K562 (cell line): ENCODE measurements at regions not wholly inside any gene's neighbourhood (a gene's known extent, or its start where the extent isn't known, plus 50 kb on each side); places are given as distances from the start of the nearest gene placed in this dataset.
A peak's percentile ranks its signal among the peaks of the same experiment; 100 is the strongest.

Experiments
- BCLAF1 ChIP-seq, 2 experiments: fragments of 450-650 bp in 1 of 2; IDR thresholded peaks; 2 replicates each; pipeline ENCODE4 v1.6.1; 2011 to 2017; ENCODE audit warnings: low read depth in 2 of 2, antibody characterized with exemption in 1 of 2, borderline replicate concordance in 1 of 2, low read length in 1 of 2, mild to moderate bottlenecking in 1 of 2, mixed read lengths in 1 of 2; ENCODE audit not compliant: control insufficient read depth in 1 of 2
- DEAF1 ChIP-seq: fragments of 450-650 bp; formaldehyde crosslinking; IDR thresholded peaks from 2 replicates; pipeline ENCODE4 v1.4.0; 2020; ENCODE audit warnings: mild to moderate bottlenecking, moderate library complexity
- IFI16 ChIP-seq: fragments of 250-450 bp; sonication (Bioruptor Pico); IDR thresholded peaks from 2 replicates; pipeline ENCODE4 v2.1.2; 2022; ENCODE audit warnings: mild to moderate bottlenecking, inconsistent platforms
- JUND ChIP-seq, 2 experiments: IDR thresholded peaks; 2 replicates in 1 of 2; 3 replicates in 1 of 2; pipeline ENCODE4 v1.6.1; 2011; ENCODE audit warnings: borderline replicate concordance in 2 of 2, low read depth in 2 of 2, low read length in 2 of 2, improper control_type of control experiment in 1 of 2, missing biosample characterization in 1 of 2, missing genetic modification characterization in 1 of 2, missing genetic modification reagents in 1 of 2
- KDM1A ChIP-seq, 2 experiments: fragments of 450-650 bp; IDR thresholded peaks; 2 replicates each; pipeline ENCODE4 v1.6.1; 2016; ENCODE audit warnings: mild to moderate bottlenecking in 2 of 2
- MTF1 ChIP-seq: fragments of 250-450 bp; sonication (Bioruptor Pico); IDR thresholded peaks from 2 replicates; pipeline ENCODE4 v1.9.0; 2021; ENCODE audit warnings: moderate library complexity, mild to moderate bottlenecking, inconsistent platforms, borderline replicate concordance
- MYC ChIP-seq, 2 experiments: fragments of 250-450 bp in 1 of 2; sonication (Bioruptor Pico) in 1 of 2; IDR thresholded peaks; 2 replicates each; pipeline versions ENCODE4 v1.5.1 to v1.6.1; 2012 to 2021; ENCODE audit warnings: low read depth in 2 of 2, borderline replicate concordance in 1 of 2, improper control_type of control experiment in 1 of 2, low read length in 1 of 2, mild to moderate bottlenecking in 1 of 2, moderate library complexity in 1 of 2
- NFE2 ChIP-seq: IDR thresholded peaks from 2 replicates; pipeline ENCODE4 v1.6.1; 2014; ENCODE audit warnings: antibody characterized with exemption, low read depth
- NR2C1 ChIP-seq, 2 experiments: fragments of 450-650 bp; IDR thresholded peaks; 2 replicates each; pipeline ENCODE4 v1.6.1; 2017; ENCODE audit warnings: mild to moderate bottlenecking in 2 of 2, antibody characterized with exemption in 1 of 2, inconsistent platforms in 1 of 2, missing compliant biosample characterization in 1 of 2, missing genetic modification characterization in 1 of 2
- PATZ1 ChIP-seq: fragments of 250-450 bp; sonication (Bioruptor Pico); IDR thresholded peaks from 2 replicates; pipeline ENCODE4 v1.5.0; 2020; ENCODE audit warnings: mild to moderate bottlenecking, borderline replicate concordance
- RFX5 ChIP-seq: IDR thresholded peaks from 2 replicates; pipeline ENCODE4 v1.6.1; 2011; ENCODE audit warnings: low read depth, mild to moderate bottlenecking, improper control_type of control experiment, low read length
- SMAD1 ChIP-seq: fragments of 150-350 bp; IDR thresholded peaks from 2 replicates; pipeline ENCODE4 v1.6.1; 2014; ENCODE audit warnings: low read length, low read depth; ENCODE audit not compliant: partially characterized antibody
- SMAD3 ChIP-seq: fragments of 450-650 bp; formaldehyde crosslinking; conservative IDR thresholded peaks from 2 replicates; pipeline ENCODE4 v1.4.0; 2020; ENCODE audit warnings: mild to moderate bottlenecking
- ZFP91 ChIP-seq: sonication (generic); formaldehyde crosslinking; IDR thresholded peaks from 2 replicates; pipeline ENCODE4 v1.8.0; 2022; ENCODE audit warnings: mild to moderate bottlenecking, missing genetic modification reagents
- ZNF551 ChIP-seq: fragments of 250-450 bp; sonication (Bioruptor Pico); IDR thresholded peaks from 2 replicates; pipeline ENCODE4 v1.5.0; 2021; ENCODE audit warnings: mild to moderate bottlenecking, moderate library complexity
- TF ChIP-seq, protein P1 (sequence below): sonication (generic); formaldehyde crosslinking; IDR thresholded peaks from 2 replicates; pipeline ENCODE4 v1.8.0; 2022; ENCODE audit warnings: mild to moderate bottlenecking, low read depth, missing genetic modification reagents

DNA sequence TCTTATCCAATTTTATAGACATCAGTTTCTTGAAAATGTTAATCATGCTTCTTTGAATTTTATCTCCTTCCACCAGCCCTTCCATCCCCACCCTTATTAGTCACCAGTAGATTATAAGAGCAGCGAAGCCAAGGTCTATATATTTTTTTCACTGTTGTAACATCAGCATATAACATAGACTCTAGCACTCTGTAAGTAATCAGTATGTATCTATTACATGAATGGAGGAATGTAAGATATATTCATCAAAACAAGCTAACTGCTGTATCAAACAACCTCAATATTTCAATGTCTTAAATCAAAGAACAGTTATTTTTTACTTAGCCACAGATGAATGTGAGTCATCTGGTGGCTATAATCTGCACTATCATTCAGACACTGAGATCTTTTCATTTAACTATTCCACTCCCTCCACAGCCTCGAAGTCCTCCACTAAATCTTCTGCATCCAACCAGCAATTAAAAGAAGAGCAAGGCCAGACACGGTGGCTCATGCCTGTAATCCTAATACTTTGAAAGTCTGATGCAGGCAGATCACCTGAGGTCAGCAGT, 178.9 kb downstream of the CENPC start (continued):
- TF ChIP-seq MYC (IDR thresholded peaks at IDR 0.05; ENCODE audit: low read depth, low read length) = no peak
- TF ChIP-seq MYC (CRISPR knock-in tag; IDR thresholded peaks at IDR 0.05; ENCODE audit: borderline replicate concordance, low read depth) = no peak
- TF ChIP-seq PATZ1 (CRISPR knock-in tag) = no peak
- peak; percentile 46 to 48; a peak in 2 of 4 replicates for TF ChIP-seq KDM1A (IDR thresholded peaks at IDR 0.05)
- no peak for TF ChIP-seq NR2C1 (IDR thresholded peaks at IDR 0.05)
- no peak for TF ChIP-seq NR2C1 (tag; IDR thresholded peaks at IDR 0.05)
- TF ChIP-seq BCLAF1 (IDR thresholded peaks at IDR 0.05; ENCODE audit: borderline replicate concordance in 1 of 2, control insufficient read depth in 1 of 2, low read depth in 2 of 2, low read length in 1 of 2) = no peak
- no peak for TF ChIP-seq MTF1 (CRISPR knock-in tag)
- peak; percentile 50; the same call in 1 of the 2 replicates for TF ChIP-seq NFE2
- TF ChIP-seq, protein P1, sequence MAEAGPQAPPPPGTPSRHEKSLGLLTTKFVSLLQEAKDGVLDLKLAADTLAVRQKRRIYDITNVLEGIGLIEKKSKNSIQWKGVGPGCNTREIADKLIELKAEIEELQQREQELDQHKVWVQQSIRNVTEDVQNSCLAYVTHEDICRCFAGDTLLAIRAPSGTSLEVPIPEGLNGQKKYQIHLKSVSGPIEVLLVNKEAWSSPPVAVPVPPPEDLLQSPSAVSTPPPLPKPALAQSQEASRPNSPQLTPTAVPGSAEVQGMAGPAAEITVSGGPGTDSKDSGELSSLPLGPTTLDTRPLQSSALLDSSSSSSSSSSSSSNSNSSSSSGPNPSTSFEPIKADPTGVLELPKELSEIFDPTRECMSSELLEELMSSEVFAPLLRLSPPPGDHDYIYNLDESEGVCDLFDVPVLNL (CRISPR knock-in tag) = no peak
- TF ChIP-seq IFI16 (CRISPR knock-in tag) = no peak
- no peak for TF ChIP-seq SMAD1
- TF ChIP-seq RFX5 = no peak
- peak; percentile 33; the same call in 1 of the 2 replicates for TF ChIP-seq JUND (IDR thresholded peaks at IDR 0.05; ENCODE audit: borderline replicate concordance, low read depth, low read length)
- no peak for TF ChIP-seq JUND (tag; IDR thresholded peaks at IDR 0.05; ENCODE audit: borderline replicate concordance, low read depth, low read length)
- TF ChIP-seq ZNF551 = no peak
- no peak for TF ChIP-seq SMAD3 (CRISPR knock-in tag)
- TF ChIP-seq DEAF1 (CRISPR knock-in tag) = no peak
- TF ChIP-seq ZFP91 (CRISPR knock-in tag) = no peak
